Peyer's patch (tissue), 4 donors: ENCODE measurements at regions not wholly inside any gene's neighbourhood (a gene's known extent, or its start where the extent isn't known, plus 50 kb on each side); places are given as distances from the start of the nearest gene placed in this dataset.

Source experiments
- CTCF ChIP-seq, 6 experiments: fragments of 450-650 bp in 4 of 6; fragments of 200-600 bp in 2 of 6; sonication (generic) in 1 of 6; IDR thresholded peaks; one replicate each; pipeline ENCODE4 v1.5.1; 2017 to 2019; ENCODE audit warnings: antibody characterized with exemption in 6 of 6, mild to moderate bottlenecking in 3 of 6, moderate library complexity in 1 of 6
- POLR2A ChIP-seq, 2 donors: fragments of 450-650 bp; IDR thresholded peaks; one replicate each; pipeline ENCODE4 v1.5.1; 2017; ENCODE audit warnings: antibody characterized with exemption in 2 of 2, mild to moderate bottlenecking in 2 of 2, moderate library complexity in 2 of 2

GRCh38 chr1:219681876-219682275 is 69.0 kb upstream of the ZC3H11B start:
- TF ChIP-seq POLR2A (IDR thresholded peaks at IDR 0.05) (no peak), CTCF (IDR thresholded peaks at IDR 0.05) (no peak)
